Right cardiac atrium (tissue), 5 donors: ENCODE measurements at regions not wholly inside any gene's neighbourhood (a gene's known extent, or its start where the extent isn't known, plus 50 kb on each side); places are given as distances from the start of the nearest gene placed in this dataset.
"Not testable (repeated sequence)": the region's sequence is repeated elsewhere in the genome, so short reads cannot be mapped to it uniquely, and the experiment has no call there.

Source experiments
- ATAC-seq, 2 donors: fragments of 200-7000 bp; cut with Tn5 transposase; one replicate each; pipeline versions ENCODE4 v1.8.0 to v1.9.1; 2020; ENCODE audit warnings: moderate library complexity in 2 of 2, mild to moderate bottlenecking in 1 of 2
- DNase-seq, 3 donors: peaks; one replicate each; pipeline ENCODE4 v3.0.0-alpha.2; 2020
- H3K27ac ChIP-seq: one replicate; pipeline ENCODE4 v1.5.1; 2013; ENCODE audit warnings: mild to moderate bottlenecking, low read length, control low read depth, moderate library complexity
- H3K27me3 ChIP-seq: one replicate; pipeline ENCODE4 v1.6.1; 2013; ENCODE audit not compliant: control insufficient read depth, insufficient read depth
- H3K4me1 ChIP-seq: one replicate; pipeline ENCODE4 v1.6.1; 2013; ENCODE audit warnings: low read length; ENCODE audit not compliant: control insufficient read depth, insufficient read depth
- H3K4me3 ChIP-seq: one replicate; pipeline ENCODE4 v1.5.1; 2013; ENCODE audit warnings: low read length, control low read depth
- H3K9me3 ChIP-seq: one replicate; pipeline ENCODE4 v1.6.1; 2013; ENCODE audit warnings: low read length; ENCODE audit not compliant: control insufficient read depth
- WGBS: extraction: QIAGEN DNeasy Blood & Tissue Kit; methylation state at CpG from one replicate; pipeline ENCODE4 v1.1.7; 2013; 5-methylcytosine and 5-hydroxymethylcytosine counted together
- intact Hi-C, 4 donors: fragments of 100-400 bp; cut with DNase I; formaldehyde crosslinking; loops; one replicate each; pipeline versions ENCODE4 v1.11.0 to v1.14.0; 2022 to 2023
- donor health status: healthy with polysubstance abuse.
- donor health status: DM: no; HTN: yes; CAD: no.
- donor health status: DM: no; HTN: no; CAD: no.
- donor health status: DM: no; HTN: yes; CAD: no; lungs with severe emphysema.
- donor health status: DM: yes; HTN: yes; CAD: no.

DNA sequence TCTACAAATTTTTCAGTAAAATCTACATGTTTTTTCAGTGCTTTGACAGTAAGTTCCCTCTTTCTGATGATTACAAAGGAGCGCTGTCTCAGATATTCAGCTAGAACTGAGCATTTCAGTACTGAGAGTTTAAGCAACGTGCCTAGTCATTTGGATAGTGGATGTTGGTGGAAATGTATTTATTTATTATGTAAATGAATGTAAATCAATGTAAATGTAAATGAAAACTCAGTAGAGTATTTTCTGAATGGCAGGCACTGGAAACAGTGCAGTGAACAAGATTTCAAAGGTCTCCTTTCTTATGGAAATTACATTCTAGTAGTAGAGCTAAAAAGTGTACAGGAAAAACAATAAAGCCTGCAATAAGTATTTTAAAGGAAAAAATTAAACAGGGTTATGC lies 370.2 kb upstream of the SPANXN4 start:
- intact Hi-C loops: no loop called here
- ATAC-seq: no peak
- Histone ChIP-seq H3K4me1 (no peaks in the 10 kb centered on the region), H3K4me3 (no peak overlapping the region), H3K27me3 (no peaks in the 10 kb centered on the region), H3K27ac (no peak overlapping the region), H3K9me3 (no peaks in the 10 kb centered on the region)
- no peak for DNase-seq
- WGBS: 76% methylated on average over 2 of the region's 2 CpGs

DNA sequence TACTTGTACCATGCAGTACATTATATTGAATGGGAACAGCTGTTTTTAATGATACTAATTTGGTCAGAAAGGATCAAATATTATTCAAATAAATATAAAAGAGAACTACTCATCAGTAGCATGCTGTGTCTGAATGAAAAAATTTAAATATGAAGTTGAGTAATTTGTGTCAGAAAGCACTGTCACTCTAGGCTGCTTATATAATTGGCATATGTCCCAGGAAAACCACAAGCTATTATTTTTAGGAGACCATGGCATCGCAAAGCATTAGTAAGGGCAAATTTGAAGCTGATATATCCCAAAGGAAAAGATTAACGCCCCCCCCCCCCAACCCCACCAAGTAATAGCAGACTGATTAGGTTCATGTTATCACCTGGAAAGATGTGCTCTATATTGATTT lies 388.5 kb upstream of the SPANXN4 start:
- Histone ChIP-seq H3K9me3 (no peaks in the 10 kb centered on the region), H3K4me1 (no peaks in the 10 kb centered on the region), H3K4me3 (no peak overlapping the region), H3K27me3 (no peaks in the 10 kb centered on the region), H3K27ac (no peak overlapping the region)
- 28% methylated on average over 2 of the region's 2 CpGs for WGBS
- intact Hi-C loops: no loop called here
- DNase-seq (no peak), ATAC-seq (no peak)

DNA sequence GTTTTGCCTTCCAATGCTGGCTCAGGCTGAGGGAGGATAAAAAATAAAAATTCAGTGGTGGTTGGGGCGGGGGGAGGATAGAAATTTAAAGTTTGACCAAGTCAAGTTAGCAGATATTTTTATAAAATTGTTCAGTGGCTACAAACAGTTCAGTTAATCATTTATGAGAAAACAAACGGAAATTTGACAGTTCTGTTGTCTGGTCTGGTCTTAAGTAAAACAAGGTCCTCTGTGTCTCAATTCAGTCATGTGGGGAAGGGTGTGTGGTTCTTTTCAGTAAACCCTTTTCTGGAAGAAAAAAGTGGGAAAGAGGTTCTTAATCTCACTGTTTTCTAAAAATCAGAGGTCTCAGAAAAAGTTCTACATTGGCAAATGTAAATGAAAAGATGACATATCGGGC lies 409.1 kb upstream of the SPANXN4 start:
- WGBS: 69% methylated on average over 3 of the region's 3 CpGs

DNA sequence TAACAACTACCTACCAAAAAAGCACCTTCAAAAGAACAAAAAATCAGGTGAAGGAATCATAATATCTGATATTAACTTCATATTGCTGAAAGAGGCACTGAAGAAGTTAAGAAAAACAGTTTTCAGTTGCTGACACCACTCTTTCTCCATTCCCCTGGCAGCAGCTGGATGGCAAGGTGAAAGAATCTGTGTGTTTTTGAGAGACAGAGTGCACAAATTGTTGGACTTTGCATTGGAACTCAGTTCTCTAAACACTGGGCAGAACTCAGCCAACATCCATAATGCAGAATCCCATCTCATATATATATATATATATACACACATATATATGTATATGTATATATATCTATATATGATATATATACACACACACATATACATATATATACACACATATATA lies 408.3 kb upstream of the MAGEC2 start:
- no peak overlapping the region for H3K27ac ChIP-seq
- DNase-seq (no peak), ATAC-seq (no peak)
- intact Hi-C loops: no loop called here
- no peaks in the 10 kb centered on the region for H3K4me1 ChIP-seq
- H3K4me3 ChIP-seq: no peak overlapping the region
- no peaks in the 10 kb centered on the region for H3K9me3 ChIP-seq
- no peaks in the 10 kb centered on the region for H3K27me3 ChIP-seq

More for the DNA sequence above, 409.1 kb upstream of the SPANXN4 start:
- DNase-seq: no peak
- no peak for ATAC-seq
- Histone ChIP-seq H3K9me3 (no peaks in the 10 kb centered on the region), H3K4me3 (no peak overlapping the region), H3K27me3 (no peaks in the 10 kb centered on the region), H3K27ac (no peak overlapping the region), H3K4me1 (no peaks in the 10 kb centered on the region)
- intact Hi-C loops: no loop called here

DNA sequence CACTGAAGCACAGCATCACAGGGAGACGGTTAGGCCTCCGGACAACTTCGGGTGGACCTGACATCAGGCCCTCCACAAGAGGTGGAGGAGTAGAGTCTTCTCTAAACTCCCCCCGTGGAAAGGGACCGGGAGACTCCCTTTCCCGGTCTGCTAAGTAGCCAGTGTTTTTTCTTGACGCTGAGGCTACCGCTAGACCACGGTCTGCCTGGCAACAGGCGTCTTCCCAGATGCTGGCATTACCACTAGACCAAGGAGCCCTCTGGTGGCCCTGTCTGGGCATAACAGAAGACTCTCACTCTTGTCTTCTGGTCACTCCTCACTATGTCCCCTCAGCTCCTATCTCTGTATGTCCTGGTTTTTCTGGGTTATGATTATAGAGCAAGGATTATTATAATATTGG lies 401.5 kb upstream of the MAGEC2 start:
- H3K4me1 ChIP-seq, H3K9me3 ChIP-seq, H3K4me3 ChIP-seq, ATAC-seq, H3K27ac ChIP-seq, intact Hi-C loops, H3K27me3 ChIP-seq: not testable (repeated sequence)
- 83% methylated on average over 10 of the region's 10 CpGs for WGBS
- DNase-seq: peak in 2 of 3 donors; percentile 10 to 19

DNA sequence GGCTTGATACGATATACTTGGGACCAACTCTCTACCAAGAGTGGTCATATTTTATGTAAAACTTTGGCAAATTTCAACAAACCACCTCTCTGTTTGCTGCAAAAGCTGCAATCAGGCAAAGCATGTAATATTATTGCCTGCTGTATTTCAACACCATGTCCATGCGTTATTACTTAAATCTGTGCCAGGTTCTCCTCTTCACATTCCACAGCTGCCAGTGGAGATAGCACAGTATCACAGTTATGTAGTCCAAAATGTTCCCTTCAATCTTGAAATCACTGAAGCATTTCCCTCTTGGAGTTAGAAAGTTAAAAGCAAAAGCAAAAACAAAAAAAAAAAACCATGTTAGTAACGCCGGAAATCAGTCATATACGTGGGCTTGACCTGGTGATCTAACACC lies 396.7 kb upstream of the MAGEC2 start:
- Histone ChIP-seq H3K27ac (no peak overlapping the region), H3K9me3 (no peaks in the 10 kb centered on the region), H3K27me3 (no peaks in the 10 kb centered on the region), H3K4me3 (no peak overlapping the region), H3K4me1 (no peaks in the 10 kb centered on the region)
- WGBS: 36% methylated on average over 5 of the region's 5 CpGs
- DNase-seq (no peak), ATAC-seq (peak; percentile 51 to 71)
- intact Hi-C loops: no loop called here

DNA sequence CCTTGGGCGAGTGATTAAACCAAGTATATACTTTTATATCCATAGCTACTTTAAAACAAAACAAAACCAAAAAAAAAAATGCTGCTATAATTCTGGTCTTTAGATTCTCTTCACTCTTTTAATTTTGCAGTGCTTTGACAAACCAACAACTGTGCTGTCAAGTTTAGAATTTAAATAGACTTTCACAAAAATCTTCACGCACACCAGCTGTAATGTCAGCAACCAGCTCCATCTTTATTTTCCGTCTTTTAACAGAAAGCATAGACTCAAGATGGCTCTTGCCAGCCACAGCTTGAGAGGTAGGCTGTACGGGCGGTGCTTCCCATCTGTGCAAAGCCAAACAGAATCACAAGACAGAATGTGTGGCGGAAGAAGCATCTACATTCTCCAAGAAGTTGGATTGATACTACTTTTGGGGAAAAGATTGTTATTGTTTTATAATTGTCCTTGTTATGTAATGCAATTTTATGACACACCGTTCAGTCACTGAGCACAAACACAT lies 388.3 kb upstream of the MAGEC2 start:
- WGBS: 89% methylated on average over 7 of the region's 7 CpGs
- Histone ChIP-seq H3K9me3 (no peaks in the 10 kb centered on the region), H3K4me3 (no peak overlapping the region), H3K4me1 (no peaks in the 10 kb centered on the region), H3K27ac (no peak overlapping the region), H3K27me3 (no peaks in the 10 kb centered on the region)
- intact Hi-C loops: no loop called here
- no peak for ATAC-seq
- DNase-seq: no peak

DNA sequence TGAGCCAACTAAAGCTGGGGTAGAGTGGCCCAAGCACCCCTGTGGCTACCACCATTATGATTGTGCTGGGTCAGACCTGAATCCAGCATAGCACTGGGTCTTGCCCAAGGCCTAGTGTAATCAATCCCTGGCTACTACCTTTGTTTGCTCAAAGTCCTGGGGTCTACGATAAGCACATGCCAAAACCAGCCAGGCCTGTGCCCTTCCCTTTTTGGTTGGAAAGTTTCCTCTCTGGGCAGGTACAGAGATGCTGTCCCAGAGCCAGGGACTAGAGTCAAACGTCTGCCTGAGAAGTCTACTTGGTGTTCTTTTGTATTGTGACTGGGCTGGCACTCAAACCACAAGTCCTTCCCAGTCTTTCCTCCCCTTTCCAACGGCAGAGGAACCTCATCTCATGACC lies 371.5 kb upstream of the MAGEC2 start:
- WGBS: 41% methylated on average over 3 of the region's 3 CpGs
- H3K9me3 ChIP-seq: no peaks in the 10 kb centered on the region

DNA sequence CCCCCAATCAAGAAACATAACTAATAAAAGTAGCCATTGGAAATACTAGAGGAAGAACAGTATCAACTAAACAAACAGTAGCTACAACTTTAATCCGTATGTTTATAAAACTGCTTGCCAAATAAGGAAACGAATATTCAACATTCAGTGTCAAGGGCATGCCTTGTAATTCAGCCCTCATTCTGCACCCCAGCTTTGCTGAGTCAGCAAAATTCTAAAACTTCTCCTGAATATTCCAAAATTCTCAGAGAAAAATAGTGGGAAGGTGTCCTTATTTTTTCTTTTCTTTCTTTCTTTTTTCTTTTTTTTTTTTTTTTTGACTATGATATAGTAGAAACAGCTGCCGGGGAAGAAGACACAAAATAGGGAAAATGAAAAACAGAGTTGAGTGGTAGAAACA lies 344.8 kb upstream of the MAGEC2 start:
- DNase-seq: no peak
- Histone ChIP-seq H3K27me3 (no peaks in the 10 kb centered on the region), H3K9me3 (no peaks in the 10 kb centered on the region), H3K4me1 (no peaks in the 10 kb centered on the region), H3K27ac (no peak overlapping the region), H3K4me3 (no peak overlapping the region)
- WGBS: 51% methylated on average over 3 of the region's 3 CpGs
- intact Hi-C loops: no loop called here
- no peak for ATAC-seq

More for the DNA sequence above, 371.5 kb upstream of the MAGEC2 start:
- Histone ChIP-seq H3K27me3 (no peaks in the 10 kb centered on the region), H3K27ac (no peak overlapping the region), H3K4me1 (no peaks in the 10 kb centered on the region), H3K4me3 (no peak overlapping the region)
- intact Hi-C loops: no loop called here
- ATAC-seq (no peak), DNase-seq (no peak)

DNA sequence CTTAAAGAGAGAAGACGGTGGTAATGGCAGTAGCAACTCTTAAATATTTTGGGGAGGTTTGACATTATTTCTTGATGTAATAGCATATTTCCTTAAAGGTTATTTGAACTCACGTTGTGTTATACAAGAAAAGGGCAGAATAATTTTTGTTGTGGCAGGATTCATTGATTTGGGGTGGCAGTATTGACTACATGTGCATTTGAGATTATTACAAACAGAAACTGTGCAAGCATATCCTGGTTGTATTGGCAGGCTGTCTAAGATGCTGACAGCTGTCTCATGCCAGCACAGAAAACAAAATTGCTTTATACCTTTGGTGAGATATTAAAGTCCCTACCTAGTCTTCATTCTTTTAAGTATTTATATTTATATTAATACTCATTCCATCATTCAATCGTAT lies 300.7 kb upstream of the MAGEC2 start:
- intact Hi-C loops: no loop called here
- Histone ChIP-seq H3K4me1 (no peaks in the 10 kb centered on the region), H3K4me3 (no peak overlapping the region), H3K27me3 (no peaks in the 10 kb centered on the region), H3K27ac (no peak overlapping the region), H3K9me3 (no peaks in the 10 kb centered on the region)
- DNase-seq (no peak), ATAC-seq (no peak)
- WGBS: 77% methylated on average over 3 of the region's 3 CpGs

DNA sequence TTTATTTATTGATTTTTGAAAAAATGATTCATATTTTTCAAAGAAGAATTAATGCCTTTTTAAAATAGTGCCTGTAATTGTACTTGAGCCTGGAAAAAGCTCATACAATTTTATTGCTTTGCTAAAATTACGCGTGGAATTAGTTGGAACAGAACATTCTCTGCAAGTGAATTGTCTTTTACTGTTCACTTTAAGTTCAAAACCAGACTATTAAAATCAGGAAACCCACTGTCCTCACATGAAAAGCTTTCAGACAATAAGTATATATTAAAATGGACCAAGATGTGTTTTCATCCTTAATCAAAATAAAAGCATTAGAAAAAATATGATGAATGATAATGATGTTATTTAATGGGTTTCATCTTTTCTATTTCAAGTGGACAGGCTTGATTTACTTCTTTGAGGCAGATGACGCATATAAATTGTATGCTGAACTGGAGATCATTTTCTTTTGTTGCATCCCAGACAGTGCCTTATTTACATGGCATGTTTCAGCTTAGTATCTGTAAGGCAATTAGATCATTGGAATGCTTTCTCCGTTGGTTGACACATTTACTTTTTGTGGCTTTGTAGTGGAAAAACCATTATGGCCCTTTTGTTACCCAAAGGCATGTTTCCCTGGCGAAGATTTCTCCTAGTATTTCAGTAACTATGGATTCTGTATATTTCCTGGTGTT lies 299.0 kb upstream of the MAGEC2 start:
- no peak for ATAC-seq
- intact Hi-C loops: no loop called here
- Histone ChIP-seq H3K27ac (no peak overlapping the region), H3K4me1 (no peaks in the 10 kb centered on the region), H3K9me3 (no peaks in the 10 kb centered on the region), H3K4me3 (no peak overlapping the region), H3K27me3 (no peaks in the 10 kb centered on the region)
- DNase-seq: no peak
- 78% methylated on average over 5 of the region's 5 CpGs for WGBS

DNA sequence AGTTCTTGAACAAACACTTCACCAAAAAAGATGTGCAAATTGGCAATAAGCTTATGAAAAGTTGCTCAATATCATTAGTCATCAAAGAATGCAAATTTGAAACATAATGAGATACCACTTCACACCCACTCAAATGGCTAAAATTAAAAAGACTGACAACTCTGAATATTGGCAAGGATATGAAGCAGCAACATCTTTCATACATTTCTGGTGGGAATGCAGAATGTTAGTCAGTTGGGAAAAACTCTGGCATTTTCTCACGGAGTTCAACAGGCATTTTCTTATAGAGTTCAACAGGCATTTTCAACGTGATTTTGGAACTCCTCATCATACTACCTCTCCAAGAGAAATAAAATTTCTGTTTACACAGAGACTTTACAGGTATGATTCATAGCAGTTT lies 297.4 kb upstream of the MAGEC2 start:
- ATAC-seq: no peak
- Histone ChIP-seq H3K4me1 (no peaks in the 10 kb centered on the region), H3K9me3 (no peaks in the 10 kb centered on the region), H3K4me3 (no peak overlapping the region), H3K27ac (no peak overlapping the region), H3K27me3 (no peaks in the 10 kb centered on the region)
- WGBS: 62% methylated on average over 2 of the region's 2 CpGs
- no peak for DNase-seq
- intact Hi-C loops: no loop called here
